Transverse colon (tissue), 4 donors: ENCODE measurements at regions not wholly inside any gene's neighbourhood (a gene's known extent, or its start where the extent isn't known, plus 50 kb on each side); places are given as distances from the start of the nearest gene placed in this dataset.

ENCODE experiments used
- POLR2A ChIP-seq: fragments of 450-650 bp; IDR thresholded peaks from one replicate; pipeline ENCODE4 v1.6.1; 2016; ENCODE audit warnings: antibody characterized with exemption, mild to moderate bottlenecking, moderate library complexity
- POLR2AphosphoS5 ChIP-seq, 3 donors: sonication (generic); formaldehyde crosslinking; IDR thresholded peaks; one replicate each; pipeline ENCODE4 v1.6.1; 2016; ENCODE audit warnings: antibody characterized with exemption in 3 of 3
- TF ChIP-seq, protein P1 (sequence below), 5 experiments: fragments of 200-600 bp in 3 of 5; fragments of 450-650 bp in 2 of 5; sonication (generic) in 3 of 5; IDR thresholded peaks; 1 replicate in 2 of 5; 2 replicates in 3 of 5; pipeline ENCODE4 v1.5.1; 2016 to 2017; ENCODE audit warnings: antibody characterized with exemption in 5 of 5, inconsistent platforms in 3 of 5, mild to moderate bottlenecking in 2 of 5, moderate library complexity in 1 of 5

DNA sequence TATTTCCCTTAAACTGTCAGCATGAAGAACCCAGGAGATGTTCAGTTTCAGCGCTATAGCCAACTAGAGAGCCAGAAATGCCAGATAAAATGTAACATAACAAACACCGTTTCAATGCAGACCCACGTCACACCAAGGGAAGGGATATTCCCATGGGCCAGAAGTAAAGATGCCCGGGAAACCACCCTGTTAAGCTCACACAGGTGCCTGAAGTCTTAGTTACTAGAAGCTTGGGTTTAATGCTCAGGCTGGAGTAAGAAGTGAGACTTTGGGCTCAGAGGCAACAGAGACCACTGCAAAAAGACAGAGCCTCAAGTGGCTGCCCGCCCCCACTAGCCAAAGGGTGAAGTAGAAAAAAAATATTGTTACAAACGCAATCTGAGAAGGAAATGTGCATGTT, 52.3 kb downstream of the SYNE3 start:
- TF ChIP-seq, protein P1, sequence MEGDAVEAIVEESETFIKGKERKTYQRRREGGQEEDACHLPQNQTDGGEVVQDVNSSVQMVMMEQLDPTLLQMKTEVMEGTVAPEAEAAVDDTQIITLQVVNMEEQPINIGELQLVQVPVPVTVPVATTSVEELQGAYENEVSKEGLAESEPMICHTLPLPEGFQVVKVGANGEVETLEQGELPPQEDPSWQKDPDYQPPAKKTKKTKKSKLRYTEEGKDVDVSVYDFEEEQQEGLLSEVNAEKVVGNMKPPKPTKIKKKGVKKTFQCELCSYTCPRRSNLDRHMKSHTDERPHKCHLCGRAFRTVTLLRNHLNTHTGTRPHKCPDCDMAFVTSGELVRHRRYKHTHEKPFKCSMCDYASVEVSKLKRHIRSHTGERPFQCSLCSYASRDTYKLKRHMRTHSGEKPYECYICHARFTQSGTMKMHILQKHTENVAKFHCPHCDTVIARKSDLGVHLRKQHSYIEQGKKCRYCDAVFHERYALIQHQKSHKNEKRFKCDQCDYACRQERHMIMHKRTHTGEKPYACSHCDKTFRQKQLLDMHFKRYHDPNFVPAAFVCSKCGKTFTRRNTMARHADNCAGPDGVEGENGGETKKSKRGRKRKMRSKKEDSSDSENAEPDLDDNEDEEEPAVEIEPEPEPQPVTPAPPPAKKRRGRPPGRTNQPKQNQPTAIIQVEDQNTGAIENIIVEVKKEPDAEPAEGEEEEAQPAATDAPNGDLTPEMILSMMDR (IDR thresholded peaks at IDR 0.05), result no peak
- no peak for TF ChIP-seq POLR2AphosphoS5 (IDR thresholded peaks at IDR 0.05)
- no peak for TF ChIP-seq POLR2A
